Vagina (tissue), 2 donors: ENCODE measurements at regions not wholly inside any gene's neighbourhood (a gene's known extent, or its start where the extent isn't known, plus 50 kb on each side); places are given as distances from the start of the nearest gene placed in this dataset.

Experiments used
- CTCF ChIP-seq, 3 experiments: fragments of 450-650 bp in 2 of 3; fragments of 200-600 bp in 1 of 3; sonication (generic) in 1 of 3; IDR thresholded peaks; one replicate each; pipeline ENCODE4 v1.5.1; 2017 to 2019; ENCODE audit warnings: antibody characterized with exemption in 3 of 3, mild to moderate bottlenecking in 2 of 3, moderate library complexity in 2 of 3
- POLR2A ChIP-seq, 2 donors: fragments of 450-650 bp; IDR thresholded peaks; one replicate each; pipeline ENCODE4 v1.6.1; 2017; ENCODE audit warnings: antibody characterized with exemption in 2 of 2, mild to moderate bottlenecking in 2 of 2, moderate library complexity in 2 of 2

GRCh38 chr4:174009686-174010451 lies 273.6 kb downstream of the FBXO8 start:
- no peak for TF ChIP-seq POLR2A (IDR thresholded peaks at IDR 0.05)
- no peak for TF ChIP-seq CTCF (IDR thresholded peaks at IDR 0.05)
